GM19239 (cell line): ENCODE measurements at regions not wholly inside any gene's neighbourhood (a gene's known extent, or its start where the extent isn't known, plus 50 kb on each side); places are given as distances from the start of the nearest gene placed in this dataset.

Source experiments
- DNase-seq: peaks from one replicate; pipeline ENCODE4 v3.0.0; 2011; ENCODE audit warnings: low spot score; ENCODE audit not compliant: insufficient read length
- FAIRE-seq: peaks from 2 replicates; lab custom pipeline; 2011; peaks lifted over from hg19 to GRCh38; lab: Jason Lieb, UNC

GRCh38 chr16:13390986-13391305 lies 489.5 kb downstream of the SHISA9 start:
- FAIRE-seq, result no peak
- DNase-seq, result no peak

- DNase-seq (no peak), FAIRE-seq (no peak)
Measured at GRCh38 chr16:13391337-13391736, 489.9 kb downstream of the SHISA9 start.

DNA sequence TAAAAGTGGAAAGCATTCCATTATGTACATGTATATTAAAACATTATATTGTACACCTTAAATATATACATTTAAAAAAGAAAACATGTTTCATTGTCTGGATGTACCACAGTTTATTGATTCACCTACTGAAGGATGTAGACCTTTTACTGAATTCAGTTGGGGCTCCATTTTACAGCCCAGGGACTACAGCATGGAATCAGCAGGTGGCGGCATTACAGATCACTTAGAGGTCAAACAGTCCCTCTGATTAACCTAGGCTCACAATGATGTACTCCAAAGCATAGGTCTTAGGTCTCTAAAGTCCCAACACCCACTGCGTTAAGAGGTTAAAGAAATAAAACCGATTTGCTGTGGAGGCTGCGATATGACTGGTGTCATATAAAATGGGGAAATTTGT lies 490.9 kb downstream of the SHISA9 start:
- DNase-seq, result no peak

DNA sequence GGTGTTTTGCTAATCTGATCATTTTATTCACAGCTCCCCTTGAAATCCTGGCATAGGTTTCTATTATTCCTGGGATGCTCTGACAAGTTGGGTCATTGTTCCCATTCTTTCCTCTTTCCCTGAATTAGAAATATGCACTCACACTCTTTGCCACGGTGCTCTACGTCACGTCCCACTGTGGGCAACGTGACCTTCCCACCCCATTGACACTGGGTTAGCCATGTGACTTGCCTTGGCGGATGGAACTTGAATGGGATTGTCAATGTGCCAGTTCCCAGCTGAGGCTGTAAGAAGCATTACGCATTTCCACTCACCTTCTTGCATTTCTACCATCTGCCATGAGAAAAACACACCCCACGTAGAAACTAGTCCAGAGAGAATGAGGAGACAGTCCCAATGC lies 492.4 kb downstream of the SHISA9 start:
- DNase-seq, result no peak
- FAIRE-seq, result no peak

More for the DNA sequence above, 490.9 kb downstream of the SHISA9 start:
- FAIRE-seq, result no peak

GRCh38 chr16:13394488-13394887 lies 493.1 kb downstream of the SHISA9 start:
- FAIRE-seq, result no peak

GRCh38 chr16:13397126-13397525 lies 495.7 kb downstream of the SHISA9 start:
- FAIRE-seq, result no peak
- no peak for DNase-seq

More at GRCh38 chr16:13394488-13394887, 493.1 kb downstream of the SHISA9 start:
- no peak for DNase-seq

DNA sequence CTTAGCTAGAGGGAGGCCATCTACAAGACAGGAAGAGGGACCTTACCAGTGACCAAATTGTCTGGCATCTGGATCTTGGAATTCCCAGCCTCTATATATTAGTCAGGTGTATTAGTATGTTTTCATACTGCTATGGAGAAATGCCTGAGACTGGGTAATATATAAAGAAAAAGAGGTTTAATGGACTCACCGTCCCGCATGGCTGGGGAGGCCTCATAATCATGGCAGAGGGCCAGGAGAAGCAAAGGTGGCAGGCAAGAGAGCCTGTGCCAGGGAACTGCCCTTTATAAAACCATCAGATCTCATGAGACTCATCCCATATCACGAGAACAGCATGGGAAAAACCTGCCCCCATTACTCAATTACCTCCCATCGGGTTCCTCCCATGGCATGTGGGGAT lies 500.2 kb downstream of the SHISA9 start:
- FAIRE-seq, result no peak
- no peak for DNase-seq

DNA sequence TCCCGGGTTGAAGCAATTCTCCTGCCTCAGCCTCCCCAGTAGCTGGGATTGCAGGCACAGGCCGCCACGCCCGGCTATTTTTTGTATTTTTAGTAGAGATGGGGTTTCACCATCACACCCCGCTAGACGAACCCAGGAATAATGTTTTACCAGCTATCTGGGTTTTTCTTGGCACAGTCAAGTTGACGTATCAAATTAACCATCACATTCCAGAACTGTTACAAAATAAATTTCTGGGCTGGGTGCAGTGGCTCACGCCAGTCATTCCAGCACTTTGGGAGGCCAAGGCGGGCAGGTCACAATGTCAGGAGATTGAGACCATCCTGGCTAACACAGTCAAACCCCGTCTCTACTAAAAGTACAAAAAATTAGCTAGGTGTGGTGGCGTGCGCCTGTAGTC lies 501.2 kb downstream of the SHISA9 start:
- FAIRE-seq, result no peak
- DNase-seq, result no peak

- DNase-seq, result no peak
- FAIRE-seq, result no peak
Measured at GRCh38 chr16:13403326-13403725, 501.9 kb downstream of the SHISA9 start.

DNA sequence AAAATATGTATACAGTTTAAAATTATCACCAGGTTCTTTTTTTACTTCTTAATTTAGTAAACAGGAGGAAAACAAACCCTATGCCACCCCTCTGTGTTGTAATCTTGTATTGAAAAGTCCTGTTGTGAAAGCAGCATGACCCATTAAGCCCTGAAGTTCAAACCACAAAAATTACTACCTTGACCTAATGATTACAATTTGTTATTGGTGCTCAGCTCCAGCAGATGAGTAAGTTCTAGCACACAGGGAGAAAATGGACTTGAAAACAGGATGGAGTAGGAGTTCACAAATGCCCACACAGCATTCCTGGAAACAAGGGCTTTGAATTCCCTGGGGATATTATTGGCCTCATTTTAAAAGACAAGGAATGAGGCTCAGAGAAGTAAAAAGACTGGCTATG lies 505.8 kb upstream of the ERCC4 start:
- FAIRE-seq (no peak), DNase-seq (no peak)

GRCh38 chr16:13419589-13419988 lies 500.4 kb upstream of the ERCC4 start:
- no peak for DNase-seq
- FAIRE-seq, result no peak

- no peak for DNase-seq
- no peak for FAIRE-seq
Measured at GRCh38 chr16:13421726-13422125, 498.2 kb upstream of the ERCC4 start.

DNA sequence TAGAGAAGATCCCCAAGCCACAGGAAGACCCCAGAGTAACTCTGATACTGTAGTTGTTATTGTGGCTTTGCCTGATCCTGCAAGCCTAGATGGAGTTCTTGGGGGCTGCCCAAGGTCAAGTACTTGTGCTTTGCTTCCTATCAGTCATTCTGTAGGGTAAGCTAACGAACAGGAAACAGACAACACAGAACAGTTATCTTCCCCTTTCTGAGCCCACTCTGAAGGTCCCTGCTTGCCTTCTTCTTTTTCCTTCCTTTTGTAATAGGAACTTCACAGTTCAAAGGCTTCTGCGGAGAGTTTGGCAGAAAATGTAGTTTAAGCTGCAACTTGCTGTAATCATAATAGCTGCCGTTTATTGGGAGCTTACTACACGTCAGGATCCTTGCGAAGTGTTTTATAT lies 494.1 kb upstream of the ERCC4 start:
- FAIRE-seq, result no peak
- no peak for DNase-seq

DNA sequence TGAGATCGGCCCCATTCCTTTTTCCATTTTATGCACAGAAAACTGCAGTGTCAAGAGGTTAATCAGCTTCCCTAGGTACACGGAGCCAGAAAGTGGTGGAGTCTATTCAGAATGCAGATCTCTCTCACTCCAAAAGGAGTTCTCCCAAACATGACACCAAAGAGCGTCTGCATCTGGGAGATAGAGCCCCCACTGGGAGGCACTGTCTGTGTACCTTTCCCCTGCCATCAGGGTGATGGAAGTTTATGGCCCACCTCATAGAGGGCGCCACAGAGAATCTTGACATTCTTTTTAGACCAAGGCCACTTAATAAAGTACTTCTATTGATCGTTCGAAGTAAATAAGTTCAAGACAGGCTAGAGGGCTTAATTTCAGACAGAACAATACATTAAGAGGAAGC lies 493.7 kb upstream of the ERCC4 start:
- FAIRE-seq (peak; percentile 33), DNase-seq (no peak)

- DNase-seq (no peak), FAIRE-seq (no peak)
Measured at GRCh38 chr16:13426736-13427135, 493.2 kb upstream of the ERCC4 start.

GRCh38 chr16:13427943-13428342 lies 492.0 kb upstream of the ERCC4 start:
- FAIRE-seq, result no peak

GRCh38 chr16:13429416-13429815 lies 490.5 kb upstream of the ERCC4 start:
- FAIRE-seq (no peak), DNase-seq (no peak)

More at GRCh38 chr16:13427943-13428342, 492.0 kb upstream of the ERCC4 start:
- no peak for DNase-seq

GRCh38 chr16:13435415-13435814 lies 484.5 kb upstream of the ERCC4 start:
- FAIRE-seq, result no peak
- DNase-seq, result no peak

- FAIRE-seq (no peak), DNase-seq (no peak)
Measured at GRCh38 chr16:13435873-13436474, 484.0 kb upstream of the ERCC4 start.

- FAIRE-seq, result peak; percentile 96
Measured at GRCh38 chr16:13436641-13437412, 483.1 kb upstream of the ERCC4 start.

GRCh38 chr16:13437413-13437795 lies 482.6 kb upstream of the ERCC4 start:
- no peak for DNase-seq
- FAIRE-seq, result no peak

More at GRCh38 chr16:13436641-13437412, 483.1 kb upstream of the ERCC4 start:
- DNase-seq, result peak; percentile 34

GRCh38 chr16:13438064-13438463 lies 481.9 kb upstream of the ERCC4 start:
- DNase-seq (no peak), FAIRE-seq (peak; percentile 37)
